Endodermal cell (in vitro differentiated cells): ENCODE measurements at regions not wholly inside any gene's neighbourhood (a gene's known extent, or its start where the extent isn't known, plus 50 kb on each side); places are given as distances from the start of the nearest gene placed in this dataset.

Experiments
- DNase-seq: peaks from one replicate; pipeline ENCODE4 v3.0.0-alpha.2; 2017
- H3K27ac ChIP-seq: 2 replicates; pipeline ENCODE4 v1.5.1; 2013; ENCODE audit warnings: mild to moderate bottlenecking, low read depth, low read length, moderate library complexity
- H3K27me3 ChIP-seq: 2 replicates; pipeline ENCODE4 v1.6.1; 2013; ENCODE audit warnings: mild to moderate bottlenecking, low read length, moderate library complexity; ENCODE audit not compliant: insufficient read depth, control insufficient read depth, poor library complexity, severe bottlenecking
- H3K36me3 ChIP-seq: 2 replicates; pipeline ENCODE4 v1.7.0; 2013; ENCODE audit warnings: mild to moderate bottlenecking, low read length, moderate library complexity; ENCODE audit not compliant: control insufficient read depth, insufficient read depth
- H3K4me1 ChIP-seq: one replicate; pipeline ENCODE4 v1.7.0; 2013; ENCODE audit warnings: low read length; ENCODE audit not compliant: control insufficient read depth, insufficient read depth
- H3K4me3 ChIP-seq: 2 replicates; pipeline ENCODE4 v1.5.1; 2013; ENCODE audit warnings: mild to moderate bottlenecking, low read length, moderate library complexity
- H3K9ac ChIP-seq: 2 replicates; pipeline ENCODE4 v1.6.1; 2013; ENCODE audit warnings: mild to moderate bottlenecking, low read length, moderate library complexity; ENCODE audit not compliant: poor library complexity, severe bottlenecking; ENCODE audit errors: extremely low read depth
- H3K9me3 ChIP-seq: 2 replicates; pipeline ENCODE4 v1.6.1; 2013; ENCODE audit warnings: mild to moderate bottlenecking, low read length, moderate library complexity; ENCODE audit not compliant: control insufficient read depth
- H3K27ac Mint-ChIP-seq: 2 replicates; pipeline ENCODE4 v1.8.0; 2020; ENCODE audit warnings: mixed read lengths
- H3K27me3 Mint-ChIP-seq: 2 replicates; pipeline ENCODE4 v1.8.0; 2021; ENCODE audit warnings: mild to moderate bottlenecking, mixed read lengths; ENCODE audit not compliant: insufficient read depth
- H3K36me3 Mint-ChIP-seq: 2 replicates; pipeline ENCODE4 v1.8.0; 2020; ENCODE audit warnings: low read depth, mixed read lengths
- H3K4me1 Mint-ChIP-seq: 2 replicates; pipeline ENCODE4 v1.8.0; 2020; ENCODE audit warnings: mixed read lengths
- H3K4me3 Mint-ChIP-seq: 2 replicates; pipeline ENCODE4 v1.8.0; 2020; ENCODE audit warnings: mild to moderate bottlenecking, moderate library complexity, mixed read lengths
- H3K9me3 Mint-ChIP-seq: 2 replicates; pipeline ENCODE4 v1.8.0; 2020; ENCODE audit warnings: mild to moderate bottlenecking, mixed read lengths
- CTCF ChIP-seq: fragments of 200-600 bp; sonication (generic); conservative IDR thresholded peaks from 2 replicates; pipeline ENCODE4 v1.5.0; 2021; ENCODE audit warnings: antibody characterized with exemption, mild to moderate bottlenecking
- WGBS, 2 experiments: methylation state at CpG; one replicate each; pipeline versions ENCODE4 v1.1.5 to v1.1.7; 2013; ENCODE audit warnings: missing lambda C conversion rate in 2 of 2, mixed read lengths in 1 of 2; ENCODE audit not compliant: insufficient coverage in 1 of 2, insufficient read length in 1 of 2; 5-methylcytosine and 5-hydroxymethylcytosine counted together

GRCh38 chr13:30123575-30123974, 183.8 kb downstream of the KATNAL1 start:
- Mint-ChIP-seq H3K27me3 (no peaks in the 10 kb centered on the region), H3K4me1 (no peaks in the 10 kb centered on the region), H3K4me3 (no peak overlapping the region), H3K27ac (no peak overlapping the region), H3K9me3 (no peaks in the 10 kb centered on the region), H3K36me3 (no peaks in the 10 kb centered on the region)
- no peak for DNase-seq
- Histone ChIP-seq H3K4me1 (no peaks in the 10 kb centered on the region), H3K27ac (no peak overlapping the region), H3K36me3 (no peaks in the 10 kb centered on the region), H3K27me3 (no peaks in the 10 kb centered on the region), H3K4me3 (no peak overlapping the region), H3K9ac (no peak overlapping the region), H3K9me3 (no peaks in the 10 kb centered on the region)
- TF ChIP-seq CTCF, result no peak
- WGBS, 2 experiments, result 90 to 94% methylated on average over 8 of the region's 8 CpGs

GRCh38 chr13:30121666-30122065, 185.7 kb downstream of the KATNAL1 start:
- Histone ChIP-seq H3K4me1 (no peaks in the 10 kb centered on the region), H3K9ac (no peak overlapping the region), H3K36me3 (no peaks in the 10 kb centered on the region), H3K4me3 (no peak overlapping the region), H3K9me3 (peaks cover 15% of the 10 kb centered on the region), H3K27me3 (no peaks in the 10 kb centered on the region), H3K27ac (no peak overlapping the region)
- Mint-ChIP-seq H3K4me3 (no peak overlapping the region), H3K4me1 (no peaks in the 10 kb centered on the region), H3K27ac (no peak overlapping the region), H3K36me3 (no peaks in the 10 kb centered on the region), H3K9me3 (peaks cover 9% of the 10 kb centered on the region), H3K27me3 (no peaks in the 10 kb centered on the region)
- DNase-seq, result no peak
- TF ChIP-seq CTCF, result no peak

GRCh38 chr13:30121244-30121643, 186.1 kb downstream of the KATNAL1 start:
- no peak for DNase-seq
- H3K36me3 ChIP-seq, result no peaks in the 10 kb centered on the region
- Mint-ChIP-seq H3K4me3 (no peak overlapping the region), H3K27ac (no peak overlapping the region), H3K4me1 (no peaks in the 10 kb centered on the region), H3K9me3 (peaks cover 11% of the 10 kb centered on the region), H3K27me3 (no peaks in the 10 kb centered on the region), H3K36me3 (no peaks in the 10 kb centered on the region)
- H3K4me3 ChIP-seq, result no peak overlapping the region
- H3K27ac ChIP-seq, result no peak overlapping the region
- no peak for TF ChIP-seq CTCF
- 90% methylated on average over 2 of the region's 2 CpGs; no CpG with 5 or more reads in 1 of the 2 experiments for WGBS, 2 experiments
- no peaks in the 10 kb centered on the region for H3K27me3 ChIP-seq
- no peaks in the 10 kb centered on the region for H3K4me1 ChIP-seq
- H3K9me3 ChIP-seq, result peaks cover 20% of the 10 kb centered on the region
- no peak overlapping the region for H3K9ac ChIP-seq
